Fibroblast of skin of abdomen (primary cell): ENCODE measurements at regions not wholly inside any gene's neighbourhood (a gene's known extent, or its start where the extent isn't known, plus 50 kb on each side); places are given as distances from the start of the nearest gene placed in this dataset.

Experiments
- DNase-seq: peaks from one replicate; pipeline ENCODE4 v3.0.0-alpha.2; 2013

DNA sequence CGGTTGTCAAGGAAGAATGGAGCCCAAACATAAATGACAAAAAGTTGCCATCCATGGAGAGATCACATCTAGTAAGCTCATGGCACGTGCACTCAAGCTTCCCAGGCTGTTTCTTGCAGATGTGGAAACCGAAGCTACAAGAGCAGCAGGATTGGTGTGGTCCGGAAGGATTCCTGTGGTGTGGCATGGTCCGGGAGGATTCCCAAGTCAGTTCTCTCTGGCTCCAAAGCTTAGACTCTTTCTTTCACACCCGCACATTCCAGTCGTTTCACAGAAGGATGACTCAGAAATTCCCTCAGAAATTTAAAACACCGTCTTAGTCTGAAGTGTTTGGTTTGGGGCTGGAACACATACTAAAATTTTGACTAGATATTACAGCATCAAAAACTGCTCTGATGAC is 78.0 kb upstream of the DRD2 start:
- peak; percentile 98 for DNase-seq

GRCh38 chr11:113552271-113552670 is 77.1 kb upstream of the DRD2 start:
- no peak for DNase-seq

DNA sequence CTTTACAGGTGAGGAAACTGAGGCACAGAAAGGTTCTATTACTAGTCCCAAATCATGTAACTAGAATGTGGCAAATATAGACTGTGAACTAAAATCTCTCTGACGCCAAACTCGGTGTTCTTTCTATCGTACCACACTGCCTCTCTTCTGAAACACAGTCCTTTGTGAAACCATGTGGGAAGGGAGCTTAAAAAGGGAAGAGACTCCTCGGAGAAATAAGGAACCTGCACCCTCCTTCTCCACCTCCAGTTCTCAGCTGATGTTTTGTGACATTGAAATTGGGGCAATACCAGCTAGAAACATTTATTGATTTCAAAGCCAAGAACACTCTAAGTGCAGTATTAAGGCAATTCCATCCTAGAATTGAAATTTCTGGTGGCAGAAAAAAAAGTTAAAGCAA is 76.4 kb upstream of the DRD2 start:
- no peak for DNase-seq

DNA sequence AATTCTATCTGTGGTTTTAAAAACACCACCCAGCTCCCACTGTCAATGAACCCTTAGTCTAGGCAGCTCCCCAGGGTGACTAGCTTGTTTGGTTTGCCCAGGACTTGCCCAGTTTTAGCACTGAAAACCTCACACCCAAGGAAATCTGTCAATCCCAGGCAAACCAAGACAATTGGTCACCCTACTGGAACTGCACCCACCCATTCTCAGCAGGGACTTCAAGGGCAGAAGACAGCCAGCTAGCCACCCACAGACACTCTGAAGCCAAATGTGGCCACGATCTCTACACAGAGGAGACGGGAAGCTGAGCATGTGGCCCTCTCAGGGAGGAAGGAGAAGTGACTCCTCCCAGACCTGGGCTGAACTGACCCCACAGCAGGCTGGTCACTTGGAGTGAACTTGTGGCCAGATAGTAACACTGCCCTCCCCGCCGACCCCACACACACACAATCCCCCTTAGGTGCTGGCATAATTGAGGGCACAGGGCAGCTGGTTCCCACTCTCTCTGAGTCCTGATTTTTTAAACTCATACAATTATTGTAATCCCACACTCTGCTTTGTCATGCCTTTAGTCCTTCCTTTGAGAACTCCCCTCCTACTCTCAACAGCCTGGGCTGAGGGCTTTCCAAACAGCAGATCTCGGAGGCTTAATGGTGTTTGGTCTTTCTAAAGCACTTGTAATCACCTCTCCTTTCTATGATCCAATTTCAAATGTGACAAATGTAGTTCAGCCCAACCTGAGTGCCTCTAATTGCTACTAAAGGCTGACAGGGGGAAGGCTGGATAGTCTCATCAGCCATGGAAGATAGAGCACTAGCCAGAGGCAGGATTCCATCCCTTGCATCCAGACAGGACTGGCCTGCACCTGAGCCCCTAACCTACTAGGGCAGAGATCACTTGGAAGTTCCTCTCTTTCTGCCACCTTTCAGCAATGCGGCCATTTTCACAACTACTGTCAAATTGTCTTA is 74.7 kb upstream of the DRD2 start:
- no peak for DNase-seq

GRCh38 chr11:113549061-113549460 is 73.9 kb upstream of the DRD2 start:
- DNase-seq: no peak

- no peak for DNase-seq
Measured at GRCh38 chr11:113547739-113548138, 72.5 kb upstream of the DRD2 start.

- peak; percentile 86 for DNase-seq
Measured at GRCh38 chr11:113546757-113547507, 71.7 kb upstream of the DRD2 start.

DNA sequence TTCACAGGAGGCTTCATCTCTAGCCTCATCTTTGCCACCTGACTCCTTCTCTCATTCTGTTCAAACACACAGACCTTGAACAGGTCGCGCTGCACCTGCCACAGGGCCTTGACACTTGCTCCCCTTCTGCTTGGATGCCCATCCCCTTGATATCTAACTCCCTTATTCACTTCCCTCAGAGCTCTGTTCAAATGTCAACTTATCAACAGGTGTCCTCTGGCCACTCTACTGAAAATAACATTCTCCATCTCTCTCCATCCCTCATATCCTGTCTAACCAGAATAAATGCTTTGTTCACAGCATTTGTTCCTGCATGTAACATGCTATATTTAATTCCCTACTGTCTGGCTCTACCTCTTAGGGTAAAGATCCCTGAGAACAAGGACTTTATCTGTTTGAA is 67.2 kb upstream of the DRD2 start:
- no peak for DNase-seq

DNA sequence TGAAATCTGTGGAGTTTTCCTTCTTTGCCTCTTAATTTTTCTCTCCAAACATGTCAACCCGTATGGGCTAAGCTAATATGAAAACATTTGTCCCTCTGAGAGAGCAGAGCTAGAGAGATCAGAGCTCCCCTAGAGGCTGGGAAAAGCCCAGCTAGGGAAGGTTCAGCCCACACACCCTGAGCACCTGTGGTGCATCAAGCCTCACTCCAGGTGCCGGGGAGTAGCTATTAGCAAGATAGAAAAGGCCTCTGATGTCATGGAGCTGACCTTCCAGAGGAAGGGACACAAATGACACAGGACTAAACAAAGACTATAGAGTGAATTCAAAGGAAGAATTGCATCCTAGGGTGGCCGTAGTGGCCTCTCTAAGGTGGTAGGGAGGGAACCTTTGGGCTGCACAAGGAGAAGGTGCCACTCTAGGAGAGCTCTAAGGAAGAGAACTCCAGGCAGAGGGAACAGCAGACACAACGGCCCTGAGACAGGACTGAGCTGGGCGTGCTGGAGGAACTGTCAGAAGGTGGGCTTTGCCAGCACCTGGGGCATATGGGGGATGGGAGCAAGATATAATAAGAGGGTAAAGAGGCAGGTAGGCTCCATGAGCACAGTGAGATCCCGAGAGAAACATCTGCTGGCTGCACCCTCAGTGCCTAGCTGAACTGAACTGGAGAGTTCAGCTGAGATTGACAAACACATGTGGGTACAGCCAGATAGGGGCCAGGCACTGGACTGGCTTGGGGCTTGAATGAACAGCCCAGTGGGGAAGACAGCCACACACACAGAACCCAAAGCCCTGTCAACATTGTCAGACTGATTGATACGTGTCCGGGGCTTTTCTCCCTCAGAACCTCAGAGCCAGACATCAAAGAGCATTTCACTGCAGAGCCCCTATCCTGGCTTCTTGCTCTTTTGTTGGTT is 65.5 kb upstream of the DRD2 start:
- no peak for DNase-seq

DNA sequence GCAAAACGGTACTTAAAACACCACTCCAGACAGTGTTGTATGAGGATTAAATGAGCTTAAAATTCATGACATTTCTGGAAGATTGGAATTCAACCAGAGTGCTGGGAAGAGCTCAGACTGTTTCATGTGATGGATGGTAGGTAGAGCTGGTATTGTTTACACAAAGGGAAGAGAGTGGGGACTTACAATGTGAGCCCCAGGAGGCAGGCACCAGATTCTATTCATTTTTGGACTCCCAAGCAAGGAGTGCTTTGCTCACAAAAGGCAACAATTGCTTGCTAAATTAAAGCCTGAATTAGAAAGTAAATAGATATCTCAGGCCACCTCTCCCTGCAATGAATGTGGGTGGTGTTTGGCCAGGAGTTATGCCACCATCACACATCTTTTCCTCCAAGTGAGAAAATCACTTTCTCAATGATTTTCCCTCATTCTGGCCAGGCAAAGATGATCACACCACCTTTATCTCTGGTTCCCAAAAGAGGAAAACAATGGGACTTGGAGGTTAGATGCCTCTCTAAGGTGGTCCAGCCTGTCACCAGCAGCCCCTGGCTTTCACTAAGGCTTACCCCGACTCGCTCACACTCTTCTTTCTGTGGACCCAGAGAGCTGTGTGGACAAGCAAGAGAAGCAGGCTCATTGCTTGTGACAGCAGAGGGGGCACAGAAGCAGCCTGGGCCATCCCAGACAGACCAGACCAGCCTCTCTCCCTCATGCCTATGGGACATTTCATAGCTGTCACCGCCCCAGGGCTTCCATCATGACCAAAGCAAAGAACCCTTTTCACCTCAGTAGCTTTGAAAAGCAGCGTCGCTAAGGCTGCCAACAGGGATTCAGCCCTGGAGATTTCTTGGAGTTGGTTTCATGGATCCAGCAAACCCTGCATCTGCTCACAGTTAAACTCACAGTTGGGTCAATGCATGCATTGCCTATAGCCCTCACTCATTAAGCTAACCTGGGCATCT is 63.5 kb upstream of the DRD2 start:
- DNase-seq: no peak

DNA sequence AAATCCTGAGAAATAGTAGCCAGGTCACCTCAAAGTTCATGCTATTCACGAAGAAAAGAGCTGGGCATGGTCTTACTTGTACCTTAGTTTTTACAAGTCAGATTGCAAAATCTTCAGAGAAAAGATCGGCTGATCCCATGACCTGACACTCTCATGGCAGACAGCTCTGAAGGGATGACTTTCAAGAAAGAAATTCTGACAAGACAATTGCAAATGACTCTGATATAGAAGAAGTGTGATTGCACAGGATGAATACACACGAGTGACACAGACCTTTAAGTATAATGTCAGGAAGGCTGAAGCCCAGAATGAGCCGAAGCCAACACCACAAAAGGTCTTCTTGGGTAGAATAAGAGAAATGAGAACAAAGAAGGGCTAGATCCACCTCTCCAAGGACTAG is 59.4 kb upstream of the DRD2 start:
- DNase-seq: no peak

- DNase-seq: no peak
Measured at GRCh38 chr11:113533425-113533698, 58.2 kb upstream of the DRD2 start.

- peak; percentile 65 for DNase-seq
Measured at GRCh38 chr11:113532697-113533424, 57.7 kb upstream of the DRD2 start.

DNA sequence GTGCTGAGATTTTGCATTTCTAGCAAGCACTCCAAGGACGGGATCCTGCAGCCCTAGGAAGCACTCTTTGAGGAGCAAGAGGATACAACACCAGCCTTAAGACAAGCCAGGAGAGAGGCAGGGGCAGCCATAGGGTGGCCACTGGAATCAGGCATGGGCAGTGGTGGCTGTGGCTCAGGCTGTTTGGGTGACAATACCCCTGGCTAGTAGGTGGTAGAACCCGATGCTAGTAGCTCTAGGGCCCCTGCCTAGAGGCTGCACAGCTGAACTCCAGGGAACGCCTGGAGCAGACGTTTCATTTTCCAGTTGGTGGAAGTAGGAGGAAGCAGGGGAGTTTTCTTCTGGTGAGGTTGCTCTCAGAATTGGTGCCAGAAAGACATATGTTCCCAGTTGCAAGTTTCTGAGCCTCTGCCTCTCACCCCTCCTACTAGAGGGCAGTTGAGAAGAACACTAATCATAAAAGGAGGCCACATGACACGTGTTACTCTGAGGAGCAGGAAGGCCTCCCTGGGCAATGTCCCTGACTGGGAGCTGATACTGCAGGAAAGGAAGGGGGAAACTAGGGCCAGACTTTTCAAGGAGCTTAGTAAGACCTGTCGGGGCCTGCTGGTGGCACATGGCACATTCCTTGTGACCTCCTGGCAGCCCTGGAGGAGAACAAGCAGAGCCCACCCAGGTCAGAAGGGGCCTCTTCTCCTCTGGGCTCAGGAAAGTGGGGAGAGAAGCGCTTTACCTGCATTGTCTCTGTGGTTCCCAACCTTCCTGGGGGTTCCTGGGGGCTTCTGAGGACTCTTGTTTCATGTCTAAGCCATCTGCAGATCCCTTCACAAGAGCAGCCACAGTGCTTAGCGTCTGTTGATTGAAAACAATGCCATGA is 56.6 kb upstream of the DRD2 start:
- DNase-seq: no peak

DNA sequence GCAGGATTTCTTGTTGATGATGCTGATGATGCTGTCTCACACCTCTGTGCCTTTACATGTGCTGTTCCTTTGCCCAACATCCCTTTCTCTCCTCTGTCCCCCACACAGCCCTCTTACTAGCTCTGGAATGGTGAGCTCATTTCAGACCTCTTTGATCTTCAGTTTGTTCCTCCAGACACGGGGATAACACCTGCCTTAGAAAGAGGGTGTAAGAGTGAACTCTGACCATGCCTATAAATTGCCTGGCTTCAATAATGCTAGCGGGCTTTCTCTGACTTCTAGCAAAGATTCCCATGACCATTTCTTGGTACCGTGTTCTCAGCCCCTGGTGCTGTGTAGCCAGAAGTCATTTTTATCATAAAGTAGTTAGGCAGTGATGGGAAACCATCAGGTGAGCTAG is 55.9 kb upstream of the DRD2 start:
- no peak for DNase-seq

DNA sequence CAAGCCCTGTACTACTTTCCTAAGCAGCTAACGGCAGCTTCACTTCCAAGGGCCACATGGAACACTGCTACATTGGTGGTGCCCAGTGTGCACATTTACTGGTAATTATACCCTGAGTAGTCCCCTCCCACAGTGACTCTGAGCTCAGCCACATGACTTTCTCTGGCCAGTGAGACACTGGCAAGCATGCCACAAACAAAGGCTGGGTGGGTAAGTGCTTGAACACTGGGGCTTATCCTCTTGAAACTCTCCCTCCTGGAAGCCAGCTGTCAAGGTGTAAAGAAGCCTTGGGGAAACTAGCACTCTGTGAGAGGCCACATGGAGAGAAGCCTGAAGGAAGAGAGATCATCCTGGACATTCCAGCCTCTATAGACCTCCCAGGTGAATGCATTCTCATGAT is 54.4 kb upstream of the DRD2 start:
- DNase-seq: no peak

GRCh38 chr11:113528982-113529381 is 53.8 kb upstream of the DRD2 start:
- DNase-seq: peak; percentile 16

GRCh38 chr11:113526521-113526920 is 51.3 kb upstream of the DRD2 start:
- DNase-seq: no peak
